Right renal cortex interstitium (tissue), 3 donors: ENCODE measurements at regions not wholly inside any gene's neighbourhood (a gene's known extent, or its start where the extent isn't known, plus 50 kb on each side); places are given as distances from the start of the nearest gene placed in this dataset.

Source experiments
- DNase-seq, 3 donors: peaks; one replicate each; pipeline ENCODE4 v3.0.0-alpha.2; 2013; ENCODE audit warnings: low read depth in 3 of 3, low spot score in 2 of 3

GRCh38 chr16:85394456-85395206 is 218.5 kb upstream of the GSE1 start:
- DNase-seq, result no peak

- no peak for DNase-seq
Observed at GRCh38 chr16:85395207-85395912, 217.8 kb upstream of the GSE1 start.

GRCh38 chr16:85395913-85396878 is 216.9 kb upstream of the GSE1 start:
- no peak for DNase-seq

GRCh38 chr16:85396879-85397871 is 215.9 kb upstream of the GSE1 start:
- no peak for DNase-seq

- DNase-seq, result no peak
Observed at GRCh38 chr16:85398050-85398451, 215.1 kb upstream of the GSE1 start.

GRCh38 chr16:85398688-85399582 is 214.2 kb upstream of the GSE1 start:
- no peak for DNase-seq

GRCh38 chr16:85399583-85400284 is 213.4 kb upstream of the GSE1 start:
- DNase-seq, result no peak

GRCh38 chr16:85400305-85401205 is 212.6 kb upstream of the GSE1 start:
- DNase-seq, result no peak

- DNase-seq, result no peak
Observed at GRCh38 chr16:85401370-85401916, 211.7 kb upstream of the GSE1 start.

- no peak for DNase-seq
Observed at GRCh38 chr16:85401917-85402766, 211.0 kb upstream of the GSE1 start.

- DNase-seq, result no peak
Observed at GRCh38 chr16:85402910-85403692, 210.0 kb upstream of the GSE1 start.

GRCh38 chr16:85403693-85404092 is 209.4 kb upstream of the GSE1 start:
- no peak for DNase-seq

- DNase-seq, result no peak
Observed at GRCh38 chr16:85412911-85413520, 200.1 kb upstream of the GSE1 start.

GRCh38 chr16:85413691-85414663 is 199.1 kb upstream of the GSE1 start:
- no peak for DNase-seq
